ENCODE measurements at regions not wholly inside any gene's neighbourhood (a gene's known extent, or its start where the extent isn't known, plus 50 kb on each side); places are given as distances from the start of the nearest gene placed in this dataset.
"Not testable (repeated sequence)": the region's sequence is repeated elsewhere in the genome, so short reads cannot be mapped to it uniquely, and the experiment has no call there.

DNA sequence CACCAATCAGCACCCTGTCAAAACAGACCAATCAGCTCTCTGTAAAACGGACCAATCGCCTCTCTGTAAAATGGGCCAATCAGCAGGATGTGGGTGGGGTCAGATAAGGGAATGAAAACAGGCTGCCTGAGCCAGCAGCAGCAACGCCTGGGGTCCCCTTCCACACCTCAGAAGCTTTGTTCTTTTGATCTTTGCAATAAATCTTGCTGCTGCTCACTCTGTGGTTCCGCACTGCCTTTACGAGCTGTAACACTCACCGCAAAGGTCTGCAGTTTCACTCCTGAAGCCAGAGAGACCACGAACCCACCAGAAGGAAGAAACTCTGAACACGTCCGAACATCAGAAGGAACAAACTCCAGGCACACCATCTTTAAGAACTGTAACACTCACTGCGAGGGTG is 251.4 kb downstream of the ZIC4 start:
- not testable (repeated sequence) for H3K4me3 Mint-ChIP-seq, H3K27ac Mint-ChIP-seq, H3K4me1 Mint-ChIP-seq

GRCh38 chr3:147153830-147154539 is 252.4 kb downstream of the ZIC4 start:
- Mint-ChIP-seq H3K4me1 (no peaks in the 10 kb centered on the region), H3K27me3 (no peaks in the 10 kb centered on the region), H3K27ac (no peak overlapping the region), H3K9me3 (peaks cover 0 to 11% (median 3%) of the 10 kb centered on the region in 3 donors), H3K4me3 (no peak overlapping the region), H3K36me3 (no peaks in the 10 kb centered on the region)

More for the DNA sequence above, 251.4 kb downstream of the ZIC4 start:
- H3K36me3 Mint-ChIP-seq, H3K27me3 Mint-ChIP-seq: not testable (repeated sequence)
- H3K9me3 Mint-ChIP-seq, result peaks cover 0 to 14% (median 0%) of the 10 kb centered on the region in 3 donors

DNA sequence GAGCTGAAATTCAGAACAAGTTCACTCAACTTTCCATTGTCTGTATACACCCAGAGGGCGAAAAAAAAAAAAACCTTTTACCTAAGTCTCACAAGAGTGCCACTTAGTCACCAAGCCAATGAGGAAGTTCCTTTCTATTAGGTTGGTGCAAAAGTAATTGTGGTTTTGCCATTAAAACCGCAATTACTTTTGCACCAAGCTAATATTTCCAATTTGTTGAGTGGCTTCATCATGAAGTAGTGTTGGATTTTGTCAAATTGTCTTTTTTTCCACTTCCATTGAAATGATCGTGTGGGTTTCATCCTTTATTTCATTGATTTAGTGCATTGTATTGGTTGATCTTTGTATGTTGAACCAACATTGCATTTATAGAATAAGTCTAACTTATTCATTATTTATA is 253.9 kb downstream of the ZIC4 start:
- Mint-ChIP-seq H3K36me3 (no peaks in the 10 kb centered on the region), H3K27ac (no peak overlapping the region), H3K27me3 (no peaks in the 10 kb centered on the region), H3K4me3 (no peak overlapping the region), H3K9me3 (peaks cover 0 to 9% (median 4%) of the 10 kb centered on the region in 3 donors), H3K4me1 (no peaks in the 10 kb centered on the region)

GRCh38 chr3:147141516-147142288 is 264.6 kb downstream of the ZIC4 start:
- H3K36me3 Mint-ChIP-seq, result no peaks in the 10 kb centered on the region
- H3K4me3 Mint-ChIP-seq, result no peak overlapping the region
- peaks cover 1 to 3% (median 2%) of the 10 kb centered on the region in 3 donors for H3K9me3 Mint-ChIP-seq
- no peaks in the 10 kb centered on the region for H3K27me3 Mint-ChIP-seq
- H3K27ac Mint-ChIP-seq, result no peak overlapping the region
- H3K4me1 Mint-ChIP-seq, result no peaks in the 10 kb centered on the region

DNA sequence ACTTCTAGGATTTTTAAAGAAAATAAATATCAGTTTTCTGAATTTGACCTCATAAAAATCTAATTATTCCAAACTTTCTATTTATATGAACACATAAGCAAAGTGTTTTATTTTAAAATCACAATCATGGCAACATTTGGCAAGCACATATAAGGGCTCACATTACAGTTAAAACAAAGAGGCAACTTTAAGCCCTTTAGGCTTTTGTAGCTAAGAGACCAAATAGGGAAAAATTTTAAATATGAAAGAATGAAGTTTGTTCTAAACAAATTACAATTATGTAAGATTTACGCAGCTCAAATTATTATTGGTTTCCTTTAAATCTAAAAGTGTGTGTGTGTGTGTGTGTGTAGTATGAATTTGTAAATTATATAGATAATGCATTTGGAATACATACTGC is 267.0 kb downstream of the ZIC4 start:
- Mint-ChIP-seq H3K36me3 (no peaks in the 10 kb centered on the region), H3K27ac (no peak overlapping the region), H3K27me3 (no peaks in the 10 kb centered on the region), H3K9me3 (peaks cover 2 to 8% (median 5%) of the 10 kb centered on the region in 3 donors), H3K4me1 (no peaks in the 10 kb centered on the region), H3K4me3 (no peak overlapping the region)

DNA sequence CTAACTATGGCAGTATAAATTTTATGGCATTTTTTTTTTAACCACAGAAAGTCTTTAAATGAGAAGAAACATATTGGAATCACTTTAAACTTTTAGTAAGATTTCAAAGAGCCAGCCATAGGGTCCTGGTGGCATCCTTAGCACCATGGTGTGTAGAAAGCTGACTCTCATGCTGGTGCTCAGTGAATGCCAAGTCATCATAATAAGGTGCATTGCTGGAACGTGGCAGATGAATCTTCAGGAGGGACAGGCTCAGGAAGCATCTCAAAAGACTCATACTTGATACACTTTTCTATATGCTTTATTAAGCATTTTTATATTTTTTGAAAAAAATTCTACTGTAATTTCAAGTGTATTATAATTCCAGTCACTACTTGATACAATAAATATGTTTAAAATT is 274.2 kb downstream of the ZIC4 start:
- Mint-ChIP-seq H3K27ac (no peak overlapping the region), H3K27me3 (no peaks in the 10 kb centered on the region), H3K4me1 (no peaks in the 10 kb centered on the region)

GRCh38 chr3:147130461-147130860 is 275.9 kb downstream of the ZIC4 start:
- no peaks in the 10 kb centered on the region for H3K27me3 Mint-ChIP-seq
- H3K27ac Mint-ChIP-seq, result no peak overlapping the region
- H3K36me3 Mint-ChIP-seq, result no peaks in the 10 kb centered on the region
- H3K4me1 Mint-ChIP-seq, result no peaks in the 10 kb centered on the region
- H3K9me3 Mint-ChIP-seq, result peaks cover 4 to 10% (median 8%) of the 10 kb centered on the region in 3 donors
- no peak overlapping the region for H3K4me3 Mint-ChIP-seq

More for the DNA sequence above, 274.2 kb downstream of the ZIC4 start:
- Mint-ChIP-seq H3K36me3 (no peaks in the 10 kb centered on the region), H3K4me3 (no peak overlapping the region), H3K9me3 (peaks cover 6 to 13% (median 7%) of the 10 kb centered on the region in 3 donors)

DNA sequence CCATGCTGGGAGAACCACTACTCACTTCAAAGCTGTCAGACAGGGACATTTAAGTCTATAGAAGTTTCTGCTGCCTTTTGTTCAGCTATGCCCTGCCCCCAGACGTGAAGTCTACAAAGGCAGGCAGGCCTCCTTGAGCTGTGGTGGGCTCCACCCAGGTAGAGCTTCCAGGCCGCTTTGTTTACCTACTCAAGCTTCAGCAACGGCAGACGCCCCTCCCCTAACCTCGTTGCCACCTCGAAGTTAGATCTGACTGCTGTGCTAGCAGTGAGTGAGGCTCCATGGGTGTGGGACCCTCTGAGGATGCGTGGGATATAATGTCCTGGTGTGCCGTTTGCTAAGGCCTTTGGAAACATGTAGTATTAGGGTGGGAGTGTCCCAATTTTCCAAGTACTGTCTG is 276.7 kb downstream of the ZIC4 start:
- H3K9me3 Mint-ChIP-seq, result peaks cover 4 to 10% (median 8%) of the 10 kb centered on the region in 3 donors
- H3K27me3 Mint-ChIP-seq, result no peaks in the 10 kb centered on the region
- no peaks in the 10 kb centered on the region for H3K4me1 Mint-ChIP-seq
- H3K4me3 Mint-ChIP-seq, result no peak overlapping the region
- H3K36me3 Mint-ChIP-seq, result no peaks in the 10 kb centered on the region
- no peak overlapping the region for H3K27ac Mint-ChIP-seq

DNA sequence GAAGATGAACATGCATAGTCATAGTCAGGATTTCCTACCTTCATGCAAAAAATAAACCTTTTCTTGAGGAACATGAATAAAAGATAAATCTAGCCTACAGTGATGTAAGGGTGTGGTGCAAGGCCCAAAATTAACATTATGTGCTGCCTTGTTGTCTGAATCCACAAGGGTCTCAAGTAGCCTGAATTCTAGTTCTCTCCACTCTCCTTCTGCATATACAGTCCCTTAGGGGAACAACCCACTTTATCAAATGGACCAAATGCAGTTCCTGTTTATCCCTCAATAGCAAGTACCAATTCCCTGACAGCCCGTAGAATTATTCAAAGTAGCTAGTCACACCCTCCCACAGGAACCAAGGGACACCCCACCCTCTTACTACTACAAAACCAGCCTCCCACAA is 284.0 kb downstream of the ZIC4 start:
- no peaks in the 10 kb centered on the region for H3K4me1 Mint-ChIP-seq

DNA sequence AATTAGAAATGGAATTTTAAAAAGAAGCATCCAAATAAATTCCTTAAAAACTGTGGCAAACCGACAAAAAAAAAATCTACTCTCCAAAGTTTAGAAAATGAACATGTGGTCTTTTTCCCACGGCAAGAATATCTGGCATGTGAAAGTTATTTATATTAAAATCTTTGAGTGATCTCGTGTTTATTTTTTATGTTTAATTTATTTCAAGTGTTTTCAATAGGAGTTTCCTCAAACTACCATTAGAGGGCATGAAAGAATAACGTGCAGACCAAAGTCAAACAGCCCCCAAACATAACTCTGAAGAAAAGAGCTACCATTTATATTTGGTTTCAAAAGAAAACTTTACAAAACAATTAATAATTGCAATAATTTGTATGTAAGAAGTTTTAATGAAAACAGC is 286.4 kb downstream of the ZIC4 start:
- Mint-ChIP-seq H3K27me3 (no peaks in the 10 kb centered on the region), H3K4me1 (no peaks in the 10 kb centered on the region), H3K4me3 (no peak overlapping the region), H3K36me3 (no peaks in the 10 kb centered on the region), H3K27ac (no peak overlapping the region), H3K9me3 (no peaks in the 10 kb centered on the region)

More for the DNA sequence above, 284.0 kb downstream of the ZIC4 start:
- no peak overlapping the region for H3K4me3 Mint-ChIP-seq
- no peak overlapping the region for H3K27ac Mint-ChIP-seq
- no peaks in the 10 kb centered on the region for H3K27me3 Mint-ChIP-seq
- H3K36me3 Mint-ChIP-seq, result no peaks in the 10 kb centered on the region
- peaks cover 0 to 2% (median 0%) of the 10 kb centered on the region in 3 donors for H3K9me3 Mint-ChIP-seq

- Mint-ChIP-seq H3K9me3 (no peaks in the 10 kb centered on the region), H3K36me3 (no peaks in the 10 kb centered on the region), H3K27me3 (no peaks in the 10 kb centered on the region), H3K4me3 (no peak overlapping the region), H3K27ac (no peak overlapping the region), H3K4me1 (no peaks in the 10 kb centered on the region)
These were observed 287.0 kb downstream of the ZIC4 start for GRCh38 chr3:147119346-147119745.

DNA sequence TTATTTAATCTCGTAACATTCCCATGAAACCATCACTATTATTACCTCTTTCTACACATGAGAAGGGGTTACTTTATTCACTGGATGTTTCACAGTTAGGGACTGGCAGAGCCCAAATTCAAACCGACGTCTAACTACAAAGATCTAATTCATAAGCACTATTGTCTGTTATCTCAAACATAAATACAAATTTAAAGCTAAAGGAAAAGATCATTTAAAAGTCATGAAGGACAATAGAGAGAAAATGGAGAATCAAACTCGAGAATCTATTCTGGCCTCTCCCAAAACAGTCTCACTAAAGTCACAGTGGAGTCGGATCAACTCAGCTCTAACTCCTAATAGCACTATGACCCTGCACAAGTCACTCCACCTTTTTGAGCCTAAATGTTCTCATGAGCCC is 287.7 kb downstream of the ZIC4 start:
- peaks cover 0 to 1% (median 0%) of the 10 kb centered on the region in 3 donors for H3K9me3 Mint-ChIP-seq
- no peak overlapping the region for H3K27ac Mint-ChIP-seq
- no peaks in the 10 kb centered on the region for H3K4me1 Mint-ChIP-seq
- no peaks in the 10 kb centered on the region for H3K27me3 Mint-ChIP-seq
- H3K36me3 Mint-ChIP-seq, result no peaks in the 10 kb centered on the region
- no peak overlapping the region for H3K4me3 Mint-ChIP-seq

- no peak overlapping the region for H3K27ac Mint-ChIP-seq
- no peaks in the 10 kb centered on the region for H3K36me3 Mint-ChIP-seq
- H3K9me3 Mint-ChIP-seq, result peaks cover 0 to 2% (median 0%) of the 10 kb centered on the region in 3 donors
- H3K4me3 Mint-ChIP-seq, result no peak overlapping the region
- H3K4me1 Mint-ChIP-seq, result no peaks in the 10 kb centered on the region
- no peaks in the 10 kb centered on the region for H3K27me3 Mint-ChIP-seq
These were observed 288.7 kb downstream of the ZIC4 start for GRCh38 chr3:147117631-147118030.

DNA sequence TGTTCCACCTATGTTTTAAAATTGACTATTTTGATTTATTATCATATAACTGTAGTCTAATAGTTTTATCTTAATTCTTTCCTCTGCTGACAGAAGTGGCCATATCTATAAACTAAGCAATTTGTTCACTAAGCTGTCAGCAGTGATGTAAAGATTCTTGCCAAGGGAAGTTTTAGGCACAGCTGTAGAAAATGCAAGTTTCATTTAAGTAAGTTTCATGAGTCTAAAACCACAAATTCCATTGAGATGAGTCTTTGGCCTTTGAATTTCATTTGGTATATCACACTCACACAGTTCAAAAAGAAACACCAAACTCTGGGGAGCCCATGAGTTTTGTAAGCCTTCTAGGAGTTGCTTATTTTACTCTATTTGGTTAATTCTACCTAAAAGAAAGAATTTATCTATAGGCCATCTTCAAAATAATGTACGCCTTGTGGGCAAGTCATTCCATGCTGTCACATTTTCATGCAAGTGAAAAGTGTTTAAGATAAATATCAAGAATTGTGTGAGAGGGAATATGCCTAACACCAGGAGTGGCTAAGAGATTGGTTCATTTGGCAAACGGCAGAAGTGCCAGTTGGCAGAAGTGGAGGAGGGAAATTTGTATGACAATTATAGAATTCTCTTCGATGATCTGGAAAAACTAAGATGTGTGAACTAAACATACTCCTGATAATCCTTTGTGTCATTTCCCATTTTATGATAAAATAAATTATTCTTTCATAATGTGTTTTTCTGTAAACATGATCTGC is 292.9 kb downstream of the ZIC4 start:
- Mint-ChIP-seq H3K36me3 (no peaks in the 10 kb centered on the region), H3K9me3 (peaks cover 0 to 5% (median 4%) of the 10 kb centered on the region in 3 donors), H3K4me3 (no peak overlapping the region), H3K27ac (no peak overlapping the region), H3K27me3 (no peaks in the 10 kb centered on the region), H3K4me1 (no peaks in the 10 kb centered on the region)

DNA sequence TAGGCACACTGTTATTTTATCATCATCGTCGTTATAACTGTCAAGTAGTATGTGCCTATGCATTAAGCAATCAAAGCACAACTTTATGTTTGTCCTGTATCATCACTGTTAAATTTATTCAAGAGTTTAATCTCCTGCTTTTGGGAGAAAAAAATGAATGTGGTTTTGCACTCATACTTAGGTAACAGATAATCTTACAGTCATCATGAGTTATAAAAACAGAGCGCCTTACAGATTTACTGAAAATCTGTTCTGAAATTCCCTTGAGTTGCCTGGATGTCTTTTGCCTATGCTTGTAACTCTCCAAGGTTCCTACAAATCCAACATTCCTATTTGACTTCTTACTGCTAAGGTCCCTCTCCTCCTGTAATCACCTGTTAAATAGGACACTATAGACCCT is 307.3 kb downstream of the ZIC4 start:
- H3K9me3 Mint-ChIP-seq, result peaks cover 4 to 17% (median 7%) of the 10 kb centered on the region in 3 donors
- no peak overlapping the region for H3K27ac Mint-ChIP-seq
- H3K36me3 Mint-ChIP-seq, result peaks cover 1% of the 10 kb centered on the region
- H3K27me3 Mint-ChIP-seq, result no peaks in the 10 kb centered on the region
- H3K4me1 Mint-ChIP-seq, result no peaks in the 10 kb centered on the region
- no peak overlapping the region for H3K4me3 Mint-ChIP-seq
